ENCODE measurements at regions not wholly inside any gene's neighbourhood (a gene's known extent, or its start where the extent isn't known, plus 50 kb on each side); places are given as distances from the start of the nearest gene placed in this dataset.
"Not testable (repeated sequence)": the region's sequence is repeated elsewhere in the genome, so short reads cannot be mapped to it uniquely, and the experiment has no call there.

DNA sequence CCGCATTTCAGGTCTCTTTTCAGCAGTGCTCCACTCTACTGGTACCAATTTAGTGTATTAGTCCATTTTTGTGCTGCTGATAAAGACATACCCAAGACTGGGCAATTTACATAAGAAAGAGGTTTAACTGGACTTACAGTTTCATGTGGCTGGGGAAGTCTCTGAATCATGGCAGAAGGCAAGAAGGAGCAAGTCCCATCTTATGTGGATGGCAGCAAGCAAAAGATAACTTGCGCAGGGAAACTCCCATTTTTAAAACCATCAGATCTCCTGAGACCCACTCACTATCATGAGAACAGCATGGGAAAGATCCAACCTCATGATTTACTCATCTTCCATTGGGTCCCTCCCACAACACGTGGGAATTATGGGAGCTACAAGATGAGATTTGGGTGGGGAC is 231.0 kb upstream of the TNC start:
- TF ChIP-seq POLR2A (IDR thresholded peaks at IDR 0.05) = not testable (repeated sequence)
- TF ChIP-seq, protein P1, sequence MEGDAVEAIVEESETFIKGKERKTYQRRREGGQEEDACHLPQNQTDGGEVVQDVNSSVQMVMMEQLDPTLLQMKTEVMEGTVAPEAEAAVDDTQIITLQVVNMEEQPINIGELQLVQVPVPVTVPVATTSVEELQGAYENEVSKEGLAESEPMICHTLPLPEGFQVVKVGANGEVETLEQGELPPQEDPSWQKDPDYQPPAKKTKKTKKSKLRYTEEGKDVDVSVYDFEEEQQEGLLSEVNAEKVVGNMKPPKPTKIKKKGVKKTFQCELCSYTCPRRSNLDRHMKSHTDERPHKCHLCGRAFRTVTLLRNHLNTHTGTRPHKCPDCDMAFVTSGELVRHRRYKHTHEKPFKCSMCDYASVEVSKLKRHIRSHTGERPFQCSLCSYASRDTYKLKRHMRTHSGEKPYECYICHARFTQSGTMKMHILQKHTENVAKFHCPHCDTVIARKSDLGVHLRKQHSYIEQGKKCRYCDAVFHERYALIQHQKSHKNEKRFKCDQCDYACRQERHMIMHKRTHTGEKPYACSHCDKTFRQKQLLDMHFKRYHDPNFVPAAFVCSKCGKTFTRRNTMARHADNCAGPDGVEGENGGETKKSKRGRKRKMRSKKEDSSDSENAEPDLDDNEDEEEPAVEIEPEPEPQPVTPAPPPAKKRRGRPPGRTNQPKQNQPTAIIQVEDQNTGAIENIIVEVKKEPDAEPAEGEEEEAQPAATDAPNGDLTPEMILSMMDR (IDR thresholded peaks at IDR 0.05) = not testable (repeated sequence)

All from tibial nerve (tissue), 3 donors.